MM.1S (cell line): ENCODE measurements at regions not wholly inside any gene's neighbourhood (a gene's known extent, or its start where the extent isn't known, plus 50 kb on each side); places are given as distances from the start of the nearest gene placed in this dataset.
"Not testable (repeated sequence)": the region's sequence is repeated elsewhere in the genome, so short reads cannot be mapped to it uniquely, and the experiment has no call there.

ENCODE experiments used
- EZH2 ChIP-seq: fragments of 300-600 bp; sonication (generic); optimal IDR thresholded peaks from 2 replicates; pipeline ENCODE3; 2017; ENCODE audit warnings: low read depth, mild to moderate bottlenecking, antibody characterized with exemption, low read length, mixed read lengths
- EZH2phosphoT487 ChIP-seq: fragments of 300-600 bp; sonication (generic); IDR thresholded peaks from 2 replicates; pipeline ENCODE4 v1.6.1; 2018; ENCODE audit warnings: antibody characterized with exemption, low read length
- TF ChIP-seq, protein P1 (sequence below): fragments of 300-600 bp; sonication (generic); IDR thresholded peaks from 2 replicates; pipeline ENCODE4 v1.5.1; 2016; ENCODE audit warnings: antibody characterized with exemption, low read length, mixed read lengths

DNA sequence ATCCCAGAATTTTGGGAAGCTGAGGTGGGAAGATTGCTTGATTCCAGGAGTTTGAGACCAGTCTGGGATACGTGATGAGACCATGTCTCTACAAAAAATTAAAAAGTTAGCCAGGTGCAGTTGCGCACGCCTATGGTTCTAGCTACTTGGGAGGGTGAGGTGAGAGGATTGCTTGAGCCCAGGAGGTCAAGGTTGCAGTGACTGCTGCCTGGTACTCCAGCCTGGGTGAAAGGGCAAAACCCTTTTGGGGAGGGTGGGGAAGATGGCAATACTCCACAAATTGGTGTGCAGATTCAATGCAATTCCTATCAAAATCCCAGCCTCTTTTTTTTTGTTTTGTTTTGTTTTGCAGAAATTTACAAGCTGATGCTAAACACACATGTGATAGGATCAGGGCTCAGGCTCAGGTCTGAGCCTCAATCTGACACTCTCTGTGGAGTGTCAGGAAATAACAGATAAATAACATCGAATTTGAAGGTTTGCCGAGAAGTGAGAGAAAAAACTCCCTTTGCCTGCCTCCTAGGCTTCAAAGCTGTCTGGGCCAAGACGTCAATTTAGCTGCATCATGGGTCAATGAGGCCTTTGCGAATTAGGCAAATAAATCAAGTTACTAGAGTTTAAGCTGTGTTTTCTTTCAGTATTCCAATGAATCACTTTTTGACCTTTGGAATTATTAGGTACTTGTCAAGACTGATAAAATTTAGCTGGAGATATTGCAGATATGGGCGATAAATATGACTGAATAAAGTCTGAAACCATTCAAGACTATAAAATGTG, 142.5 kb upstream of the PTPN20 start:
- TF ChIP-seq, protein P1, sequence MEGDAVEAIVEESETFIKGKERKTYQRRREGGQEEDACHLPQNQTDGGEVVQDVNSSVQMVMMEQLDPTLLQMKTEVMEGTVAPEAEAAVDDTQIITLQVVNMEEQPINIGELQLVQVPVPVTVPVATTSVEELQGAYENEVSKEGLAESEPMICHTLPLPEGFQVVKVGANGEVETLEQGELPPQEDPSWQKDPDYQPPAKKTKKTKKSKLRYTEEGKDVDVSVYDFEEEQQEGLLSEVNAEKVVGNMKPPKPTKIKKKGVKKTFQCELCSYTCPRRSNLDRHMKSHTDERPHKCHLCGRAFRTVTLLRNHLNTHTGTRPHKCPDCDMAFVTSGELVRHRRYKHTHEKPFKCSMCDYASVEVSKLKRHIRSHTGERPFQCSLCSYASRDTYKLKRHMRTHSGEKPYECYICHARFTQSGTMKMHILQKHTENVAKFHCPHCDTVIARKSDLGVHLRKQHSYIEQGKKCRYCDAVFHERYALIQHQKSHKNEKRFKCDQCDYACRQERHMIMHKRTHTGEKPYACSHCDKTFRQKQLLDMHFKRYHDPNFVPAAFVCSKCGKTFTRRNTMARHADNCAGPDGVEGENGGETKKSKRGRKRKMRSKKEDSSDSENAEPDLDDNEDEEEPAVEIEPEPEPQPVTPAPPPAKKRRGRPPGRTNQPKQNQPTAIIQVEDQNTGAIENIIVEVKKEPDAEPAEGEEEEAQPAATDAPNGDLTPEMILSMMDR = not testable (repeated sequence)
- not testable (repeated sequence) for TF ChIP-seq EZH2, EZH2phosphoT487
